ENCODE measurements at regions not wholly inside any gene's neighbourhood (a gene's known extent, or its start where the extent isn't known, plus 50 kb on each side); places are given as distances from the start of the nearest gene placed in this dataset.

GRCh38 chr2:33680644-33681363 is 81.7 kb upstream of the FAM98A start:
- intact Hi-C loops (cut with DNase I): no loop called here
- Histone ChIP-seq H3K4me1 (no peaks in the 10 kb centered on the region), H3K27ac (no peak overlapping the region), H3K36me3 (no peaks in the 10 kb centered on the region), H3K4me3 (no peak overlapping the region), H3K9me3 (no peaks in the 10 kb centered on the region), H3K27me3 (peaks cover 0 to 6% (median 0%) of the 10 kb centered on the region in 4 donors)
- 49 to 60% methylated on average over 11 of the region's 12 CpGs for WGBS, 2 donors
- TF ChIP-seq POLR2A (IDR thresholded peaks at IDR 0.05): no peak
- no peak for TF ChIP-seq CTCF (IDR thresholded peaks at IDR 0.05)
- no peak for DNase-seq

- DNase-seq: no peak
- peaks cover 0 to 6% (median 0%) of the 10 kb centered on the region in 4 donors for H3K27me3 ChIP-seq
- intact Hi-C loops (cut with DNase I): no loop called here
- H3K4me3 ChIP-seq: no peak overlapping the region
- TF ChIP-seq CTCF (IDR thresholded peaks at IDR 0.05) (no peak), POLR2A (IDR thresholded peaks at IDR 0.05) (no peak)
- WGBS, 2 donors: 15 to 27% methylated on average over 1 of the region's 1 CpG
- no peak overlapping the region for H3K27ac ChIP-seq
- H3K9me3 ChIP-seq: no peaks in the 10 kb centered on the region
- no peaks in the 10 kb centered on the region for H3K36me3 ChIP-seq
- no peaks in the 10 kb centered on the region for H3K4me1 ChIP-seq
Measured at GRCh38 chr2:33678436-33678835, 79.3 kb upstream of the FAM98A start.

- Histone ChIP-seq H3K4me1 (no peaks in the 10 kb centered on the region), H3K9me3 (no peaks in the 10 kb centered on the region), H3K27ac (no peak overlapping the region), H3K4me3 (no peak overlapping the region), H3K36me3 (no peaks in the 10 kb centered on the region), H3K27me3 (no peaks in the 10 kb centered on the region)
- intact Hi-C loops (cut with DNase I): no loop called here
- WGBS, 2 donors: 0 to 12% methylated on average over 2 of the region's 2 CpGs
- TF ChIP-seq CTCF (IDR thresholded peaks at IDR 0.05) (peak in 2 of 6 experiments; percentile 16 to 24), POLR2A (IDR thresholded peaks at IDR 0.05) (no peak)
- no peak for DNase-seq
Measured at GRCh38 chr2:33673937-33674336, 74.8 kb upstream of the FAM98A start.

DNA sequence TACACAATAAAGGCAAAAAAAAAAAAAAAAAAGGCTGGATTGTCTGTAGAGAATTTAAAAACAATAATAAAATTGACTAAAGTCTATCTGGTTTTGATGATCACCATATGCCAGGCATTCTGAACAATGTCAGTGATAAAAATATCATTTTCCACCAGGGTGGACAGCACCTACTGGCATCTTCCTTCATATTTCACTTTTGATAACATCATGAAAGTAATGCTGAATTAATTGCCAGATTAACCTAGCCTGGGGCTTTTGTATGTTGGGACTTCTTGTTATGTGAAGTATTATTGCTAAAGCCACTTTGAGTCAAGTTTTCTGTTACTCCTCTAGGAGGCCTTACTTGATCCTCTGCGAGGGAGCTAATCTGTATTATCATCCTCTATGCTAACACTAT is 73.8 kb upstream of the FAM98A start:
- WGBS, 2 donors: 62 to 71% methylated on average over 1 of the region's 1 CpG
- H3K36me3 ChIP-seq: no peaks in the 10 kb centered on the region
- no peak for DNase-seq

DNA sequence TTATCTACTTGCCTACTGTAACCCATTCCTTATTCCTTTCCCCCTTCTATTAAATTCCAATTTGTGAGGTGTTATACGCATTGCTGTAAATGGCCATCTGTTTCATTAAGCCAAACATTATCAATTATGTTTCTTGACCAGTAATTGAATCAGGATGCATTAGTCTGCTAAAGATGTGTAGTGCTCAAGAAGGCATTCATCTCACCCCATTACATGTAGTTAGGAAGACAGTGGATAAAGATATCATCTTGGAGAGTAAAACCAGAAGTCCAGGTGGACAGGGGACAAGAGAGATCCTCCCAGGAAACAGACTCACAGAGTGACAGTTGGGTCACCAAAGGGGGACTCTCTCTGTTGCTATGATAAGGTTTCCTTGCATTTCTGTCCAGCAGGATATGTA is 73.3 kb upstream of the FAM98A start:
- Histone ChIP-seq H3K4me3 (no peak overlapping the region), H3K27ac (no peak overlapping the region), H3K27me3 (no peaks in the 10 kb centered on the region), H3K4me1 (no peaks in the 10 kb centered on the region), H3K36me3 (no peaks in the 10 kb centered on the region), H3K9me3 (no peaks in the 10 kb centered on the region)
- 96 to 100% methylated on average over 1 of the region's 1 CpG for WGBS, 2 donors
- TF ChIP-seq CTCF (IDR thresholded peaks at IDR 0.05) (no peak), POLR2A (IDR thresholded peaks at IDR 0.05) (no peak)
- intact Hi-C loops (cut with DNase I): no loop called here
- no peak for DNase-seq

More for the DNA sequence above, 73.8 kb upstream of the FAM98A start:
- Histone ChIP-seq H3K4me3 (no peak overlapping the region), H3K27ac (no peak overlapping the region), H3K4me1 (no peaks in the 10 kb centered on the region), H3K27me3 (no peaks in the 10 kb centered on the region), H3K9me3 (no peaks in the 10 kb centered on the region)
- intact Hi-C loops (cut with DNase I): no loop called here
- no peak for TF ChIP-seq CTCF (IDR thresholded peaks at IDR 0.05)
- TF ChIP-seq POLR2A (IDR thresholded peaks at IDR 0.05): no peak
